LNCaP clone FGC (cell line): ENCODE measurements at regions not wholly inside any gene's neighbourhood (a gene's known extent, or its start where the extent isn't known, plus 50 kb on each side); places are given as distances from the start of the nearest gene placed in this dataset.

Source experiments
- DNase-seq: peaks from one replicate; pipeline ENCODE4 v3.0.0-alpha.2; 2011; ENCODE audit warnings: low read depth
- H3K4me3 ChIP-seq: 2 replicates; pipeline ENCODE4 v1.5.1; 2011; ENCODE audit warnings: mild to moderate bottlenecking, low read depth, low read length, control low read depth
- CTCF ChIP-seq: IDR thresholded peaks from 2 replicates; pipeline ENCODE4 v1.5.1; 2012; ENCODE audit warnings: mild to moderate bottlenecking; ENCODE audit not compliant: control insufficient read depth, insufficient read depth; ENCODE audit errors: extremely low read depth

GRCh38 chr4:45831692-45832091, 292.2 kb downstream of the GABRG1 start:
- no peak for DNase-seq
- no peak overlapping the region for H3K4me3 ChIP-seq
- TF ChIP-seq CTCF = no peak

GRCh38 chr4:45803994-45804393, 319.9 kb downstream of the GABRG1 start:
- TF ChIP-seq CTCF = no peak
- DNase-seq = no peak
- no peak overlapping the region for H3K4me3 ChIP-seq

GRCh38 chr4:45795135-45795534, 328.7 kb downstream of the GABRG1 start:
- no peak for DNase-seq
- TF ChIP-seq CTCF = no peak
- no peak overlapping the region for H3K4me3 ChIP-seq

- TF ChIP-seq CTCF = no peak
- H3K4me3 ChIP-seq = no peak overlapping the region
- DNase-seq = no peak
Measured at GRCh38 chr4:45778514-45778913, 345.3 kb downstream of the GABRG1 start.

GRCh38 chr4:45776146-45776545, 347.7 kb downstream of the GABRG1 start:
- TF ChIP-seq CTCF = no peak
- H3K4me3 ChIP-seq = no peak overlapping the region
- no peak for DNase-seq

- no peak for TF ChIP-seq CTCF
- no peak for DNase-seq
- no peak overlapping the region for H3K4me3 ChIP-seq
Measured at GRCh38 chr4:45770958-45771357, 352.9 kb downstream of the GABRG1 start.

GRCh38 chr4:45765521-45765920, 358.3 kb downstream of the GABRG1 start:
- DNase-seq = no peak
- TF ChIP-seq CTCF = no peak
- no peak overlapping the region for H3K4me3 ChIP-seq
